CD4-positive, alpha-beta T cell treated with Interleukin-4 for 1 hour (primary cell): ENCODE measurements at regions not wholly inside any gene's neighbourhood (a gene's known extent, or its start where the extent isn't known, plus 50 kb on each side); places are given as distances from the start of the nearest gene placed in this dataset.
"Not testable (repeated sequence)": the region's sequence is repeated elsewhere in the genome, so short reads cannot be mapped to it uniquely, and the experiment has no call there.

ENCODE experiments used
- DNase-seq, 2 donors: peaks; one replicate each; pipeline ENCODE4 v3.0.0-alpha.2; 2020 to 2022

GRCh38 chr12:102653406-102653805 is 173.0 kb upstream of the IGF1 start:
- DNase-seq, result no peak

GRCh38 chr12:102652645-102653313 is 172.4 kb upstream of the IGF1 start:
- DNase-seq, result no peak

GRCh38 chr12:102645968-102646367 is 165.6 kb upstream of the IGF1 start:
- no peak for DNase-seq

- DNase-seq, result no peak
Observed at GRCh38 chr12:102643879-102644575, 163.7 kb upstream of the IGF1 start.

- no peak for DNase-seq
Observed at GRCh38 chr12:102642199-102642598, 161.8 kb upstream of the IGF1 start.

- DNase-seq, result not testable (repeated sequence)
Observed at GRCh38 chr12:102640658-102641057, 160.3 kb upstream of the IGF1 start.

- no peak for DNase-seq
Observed at GRCh38 chr12:102638777-102639176, 158.4 kb upstream of the IGF1 start.

GRCh38 chr12:102633981-102634605 is 153.7 kb upstream of the IGF1 start:
- DNase-seq, result no peak

GRCh38 chr12:102631274-102631673 is 150.9 kb upstream of the IGF1 start:
- no peak for DNase-seq

GRCh38 chr12:102629262-102629888 is 149.0 kb upstream of the IGF1 start:
- no peak for DNase-seq

GRCh38 chr12:102625819-102626218 is 145.5 kb upstream of the IGF1 start:
- DNase-seq, result no peak

GRCh38 chr12:102622618-102623017 is 142.3 kb upstream of the IGF1 start:
- no peak for DNase-seq

- DNase-seq, result no peak
Observed at GRCh38 chr12:102618197-102618877, 138.0 kb upstream of the IGF1 start.

- DNase-seq, result no peak
Observed at GRCh38 chr12:102616692-102617091, 136.3 kb upstream of the IGF1 start.

GRCh38 chr12:102611995-102612394 is 131.6 kb upstream of the IGF1 start:
- no peak for DNase-seq

- no peak for DNase-seq
Observed at GRCh38 chr12:102609996-102610395, 129.6 kb upstream of the IGF1 start.

GRCh38 chr12:102603021-102603420 is 122.7 kb upstream of the IGF1 start:
- no peak for DNase-seq

- DNase-seq, result no peak
Observed at GRCh38 chr12:102602521-102602920, 122.2 kb upstream of the IGF1 start.

- DNase-seq, result no peak
Observed at GRCh38 chr12:102601621-102602020, 121.3 kb upstream of the IGF1 start.

GRCh38 chr12:102596687-102597086 is 116.3 kb upstream of the IGF1 start:
- DNase-seq, result no peak

GRCh38 chr12:102596031-102596430 is 115.7 kb upstream of the IGF1 start:
- no peak for DNase-seq

GRCh38 chr12:102595315-102595714 is 115.0 kb upstream of the IGF1 start:
- no peak for DNase-seq

- no peak for DNase-seq
Observed at GRCh38 chr12:102593134-102593533, 112.8 kb upstream of the IGF1 start.
